ENCODE measurements at regions not wholly inside any gene's neighbourhood (a gene's known extent, or its start where the extent isn't known, plus 50 kb on each side); places are given as distances from the start of the nearest gene placed in this dataset.
"Not testable (repeated sequence)": the region's sequence is repeated elsewhere in the genome, so short reads cannot be mapped to it uniquely, and the experiment has no call there.

GRCh38 chr5:127187706-127188105 is 102.9 kb upstream of the MEGF10 start:
- Mint-ChIP-seq H3K27me3 (ENCODE audit: low read depth) (no peaks in the 10 kb centered on the region), H3K36me3 (ENCODE audit: low read depth) (no peaks in the 10 kb centered on the region), H3K4me3 (no peak overlapping the region), H3K4me1 (peaks cover 8% of the 10 kb centered on the region), H3K27ac (ENCODE audit: unreplicated experiment) (no peak overlapping the region), H3K9me3 (no peaks in the 10 kb centered on the region)
- no peak for DNase-seq (ENCODE audit: low read depth, low spot score)
- no peak for TF ChIP-seq CTCF (conservative IDR thresholded peaks at IDR 0.05)

- Mint-ChIP-seq H3K4me1 (peaks cover 8% of the 10 kb centered on the region), H3K36me3 (ENCODE audit: low read depth) (peaks cover 5% of the 10 kb centered on the region), H3K4me3 (no peak overlapping the region), H3K27ac (ENCODE audit: unreplicated experiment) (no peak overlapping the region), H3K9me3 (no peaks in the 10 kb centered on the region), H3K27me3 (ENCODE audit: low read depth) (no peaks in the 10 kb centered on the region)
- no peak for DNase-seq (ENCODE audit: low read depth, low spot score)
- TF ChIP-seq CTCF (conservative IDR thresholded peaks at IDR 0.05) = no peak
Measured at GRCh38 chr5:127192150-127192549, 98.4 kb upstream of the MEGF10 start.

GRCh38 chr5:127192836-127193338 is 97.7 kb upstream of the MEGF10 start:
- Mint-ChIP-seq H3K9me3 (no peaks in the 10 kb centered on the region), H3K4me3 (no peak overlapping the region), H3K4me1 (peaks cover 1% of the 10 kb centered on the region), H3K27ac (ENCODE audit: unreplicated experiment) (no peak overlapping the region), H3K36me3 (ENCODE audit: low read depth) (peaks cover 5% of the 10 kb centered on the region), H3K27me3 (ENCODE audit: low read depth) (no peaks in the 10 kb centered on the region)
- no peak for TF ChIP-seq CTCF (conservative IDR thresholded peaks at IDR 0.05)
- no peak for DNase-seq (ENCODE audit: low read depth, low spot score)

- TF ChIP-seq CTCF (conservative IDR thresholded peaks at IDR 0.05) = no peak
- no peaks in the 10 kb centered on the region for H3K4me1 Mint-ChIP-seq
- peaks cover 9% of the 10 kb centered on the region for H3K9me3 Mint-ChIP-seq
- no peak overlapping the region for H3K4me3 Mint-ChIP-seq
- H3K27me3 Mint-ChIP-seq (ENCODE audit: low read depth) = no peaks in the 10 kb centered on the region
- H3K36me3 Mint-ChIP-seq (ENCODE audit: low read depth) = peaks cover 8% of the 10 kb centered on the region
- H3K27ac Mint-ChIP-seq (ENCODE audit: unreplicated experiment) = no peak overlapping the region
- no peak for DNase-seq (ENCODE audit: low read depth, low spot score)
Measured at GRCh38 chr5:127196042-127196441, 94.6 kb upstream of the MEGF10 start.

- H3K9me3 Mint-ChIP-seq; H3K4me1 Mint-ChIP-seq; H3K36me3 Mint-ChIP-seq (ENCODE audit: low read depth); DNase-seq (ENCODE audit: low read depth, low spot score); H3K4me3 Mint-ChIP-seq; H3K27me3 Mint-ChIP-seq (ENCODE audit: low read depth); H3K27ac Mint-ChIP-seq (ENCODE audit: unreplicated experiment): not testable (repeated sequence)
Measured at GRCh38 chr5:127197402-127198167, 93.0 kb upstream of the MEGF10 start.

- H3K27me3 Mint-ChIP-seq (ENCODE audit: low read depth); H3K4me3 Mint-ChIP-seq; H3K36me3 Mint-ChIP-seq (ENCODE audit: low read depth); H3K4me1 Mint-ChIP-seq; H3K27ac Mint-ChIP-seq (ENCODE audit: unreplicated experiment); DNase-seq (ENCODE audit: low read depth, low spot score); H3K9me3 Mint-ChIP-seq: not testable (repeated sequence)
Measured at GRCh38 chr5:127202738-127203137, 87.9 kb upstream of the MEGF10 start.
